ENCODE measurements at regions not wholly inside any gene's neighbourhood (a gene's known extent, or its start where the extent isn't known, plus 50 kb on each side); places are given as distances from the start of the nearest gene placed in this dataset.

DNA sequence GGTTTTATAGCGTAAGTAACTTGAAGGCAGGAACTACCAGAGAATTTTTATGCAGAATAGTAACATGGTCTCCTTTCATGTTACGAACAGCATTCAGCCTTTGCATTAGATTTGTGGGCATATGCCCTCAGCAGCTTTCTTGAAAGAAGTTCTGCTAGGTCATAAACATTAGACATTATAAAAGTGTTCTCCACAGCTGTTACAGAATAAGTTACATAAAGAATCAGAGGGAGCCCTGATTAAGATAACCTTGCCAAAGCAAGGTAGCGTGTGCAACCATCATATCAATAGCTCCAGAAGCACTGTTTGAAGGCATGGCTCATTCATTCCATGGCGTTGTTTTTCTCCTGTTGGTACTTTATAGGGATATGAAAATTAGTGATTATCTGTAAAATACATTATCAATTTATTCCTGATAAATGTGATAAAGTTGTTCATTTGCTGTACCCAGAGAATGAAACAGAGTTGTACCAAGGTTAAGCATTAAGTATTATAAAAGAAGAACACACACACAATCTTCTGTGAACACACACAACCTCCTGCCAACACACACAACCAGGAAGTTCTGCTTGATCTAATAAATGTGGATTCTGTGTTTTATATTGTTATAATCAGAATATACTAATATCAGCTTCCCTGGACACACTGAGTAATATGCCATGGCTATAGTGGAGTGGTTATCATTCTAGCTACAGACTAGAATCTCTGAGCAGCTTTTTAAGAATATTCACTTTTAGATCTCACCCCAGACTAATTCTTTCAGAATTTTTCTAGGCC lies 286.7 kb upstream of the SLC39A10 start:
- CTCF ChIA-PET = no interaction called here
- no peak overlapping the region for H3K4me3 ChIP-seq
- WGBS (ENCODE audit: missing lambda C conversion rate) = 84% methylated on average over 4 of the region's 4 CpGs

DNA sequence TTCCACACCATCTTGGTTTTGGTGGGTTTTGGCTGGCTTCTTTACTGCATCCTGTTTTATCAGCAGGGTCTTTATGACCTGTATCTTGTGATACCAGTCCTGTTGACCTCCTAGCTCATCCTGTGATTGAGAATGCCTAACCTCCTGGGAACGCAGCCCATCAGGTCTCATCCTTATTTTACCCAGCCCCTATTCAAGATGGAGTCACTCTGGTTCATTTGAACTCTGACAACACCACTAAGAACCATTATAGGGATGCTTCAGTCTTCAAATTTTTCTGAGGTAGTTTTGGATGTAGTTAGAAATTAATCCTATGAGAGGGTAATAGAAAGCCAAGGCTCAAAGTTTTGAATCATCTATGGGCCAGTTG lies 287.8 kb upstream of the SLC39A10 start:
- Histone ChIP-seq H3K9me3 (0 out of 3 replicates have a peak, but pooled peaks cover 3% of the 10 kb centered on the region), H3K27ac (no peak overlapping the region), H3K4me2 (no peak overlapping the region), H3K4me3 (no peak overlapping the region), H3K4me1 (peaks cover 6% of the 10 kb centered on the region)
- ChIA-PET CTCF (no interaction called here), POLR2A (no interaction called here)
- DNase-seq (ENCODE audit: low read depth in 1 of 2, low spot score in 1 of 2) (no peak), ATAC-seq (no peak), FAIRE-seq (no peak)
- TF ChIP-seq RNF2 (IDR thresholded peaks at IDR 0.05; ENCODE audit: borderline replicate concordance, low read depth) (no peak), RCOR1 (IDR thresholded peaks at IDR 0.05; ENCODE audit: low read depth, low read length) (no peak), CHD2 (IDR thresholded peaks at IDR 0.05; ENCODE audit: low read length, partially characterized antibody) (no peak)
- 0% methylated on average over 1 of the region's 1 CpG for WGBS (ENCODE audit: missing lambda C conversion rate)

More for the DNA sequence above, 286.7 kb upstream of the SLC39A10 start:
- ATAC-seq (no peak), DNase-seq (ENCODE audit: low read depth in 1 of 2, low spot score in 1 of 2) (no peak), FAIRE-seq (no peak)
- no peak overlapping the region for H3K4me2 ChIP-seq
- H3K4me1 ChIP-seq = no peaks in the 10 kb centered on the region
- no peak overlapping the region for H3K27ac ChIP-seq
- POLR2A ChIA-PET = no interaction called here
- H3K9me3 ChIP-seq = no peaks in the 10 kb centered on the region
- TF ChIP-seq KDM1A (IDR thresholded peaks at IDR 0.05; ENCODE audit: low read depth) = no peak
- TF ChIP-seq RCOR1 (IDR thresholded peaks at IDR 0.05; ENCODE audit: low read depth, low read length) = no peak
- no peak for TF ChIP-seq NR3C1 (IDR thresholded peaks at IDR 0.05)
- TF ChIP-seq NFE2L2 (conservative IDR thresholded peaks at IDR 0.05; ENCODE audit: low read length) = no peak
- no peak for TF ChIP-seq RARB (CRISPR knock-in tag; IDR thresholded peaks at IDR 0.05)
- TF ChIP-seq PHF8 (IDR thresholded peaks at IDR 0.05; ENCODE audit: borderline replicate concordance, low read depth) = no peak
- no peak for TF ChIP-seq KDM5A (IDR thresholded peaks at IDR 0.05)
- TF ChIP-seq EHF (CRISPR knock-in tag; IDR thresholded peaks at IDR 0.05) = no peak
- no peak for TF ChIP-seq RFX5 (IDR thresholded peaks at IDR 0.05)
- no peak for TF ChIP-seq EP300 (IDR thresholded peaks at IDR 0.05)
- TF ChIP-seq JUN (IDR thresholded peaks at IDR 0.05) = no peak
- TF ChIP-seq POLR2AphosphoS2 (conservative IDR thresholded peaks at IDR 0.05; ENCODE audit: low read length) = no peak
- TF ChIP-seq CBX2 (IDR thresholded peaks at IDR 0.05; ENCODE audit: borderline replicate concordance, low read depth) = no peak
- TF ChIP-seq HDAC2 (IDR thresholded peaks at IDR 0.05) = no peak
- TF ChIP-seq, protein P1, sequence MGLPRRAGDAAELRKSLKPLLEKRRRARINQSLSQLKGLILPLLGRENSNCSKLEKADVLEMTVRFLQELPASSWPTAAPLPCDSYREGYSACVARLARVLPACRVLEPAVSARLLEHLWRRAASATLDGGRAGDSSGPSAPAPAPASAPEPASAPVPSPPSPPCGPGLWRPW (IDR thresholded peaks at IDR 0.05) = no peak
- no peak for TF ChIP-seq JUNB (IDR thresholded peaks at IDR 0.05)
- TF ChIP-seq, protein P2, sequence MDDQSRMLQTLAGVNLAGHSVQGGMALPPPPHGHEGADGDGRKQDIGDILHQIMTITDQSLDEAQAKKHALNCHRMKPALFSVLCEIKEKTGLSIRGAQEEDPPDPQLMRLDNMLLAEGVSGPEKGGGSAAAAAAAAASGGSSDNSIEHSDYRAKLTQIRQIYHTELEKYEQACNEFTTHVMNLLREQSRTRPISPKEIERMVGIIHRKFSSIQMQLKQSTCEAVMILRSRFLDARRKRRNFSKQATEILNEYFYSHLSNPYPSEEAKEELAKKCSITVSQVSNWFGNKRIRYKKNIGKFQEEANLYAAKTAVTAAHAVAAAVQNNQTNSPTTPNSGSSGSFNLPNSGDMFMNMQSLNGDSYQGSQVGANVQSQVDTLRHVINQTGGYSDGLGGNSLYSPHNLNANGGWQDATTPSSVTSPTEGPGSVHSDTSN (IDR thresholded peaks at IDR 0.05) = no peak
- no peak for TF ChIP-seq BHLHE40 (IDR thresholded peaks at IDR 0.05; ENCODE audit: low read depth, low read length)
- TF ChIP-seq, protein P3, sequence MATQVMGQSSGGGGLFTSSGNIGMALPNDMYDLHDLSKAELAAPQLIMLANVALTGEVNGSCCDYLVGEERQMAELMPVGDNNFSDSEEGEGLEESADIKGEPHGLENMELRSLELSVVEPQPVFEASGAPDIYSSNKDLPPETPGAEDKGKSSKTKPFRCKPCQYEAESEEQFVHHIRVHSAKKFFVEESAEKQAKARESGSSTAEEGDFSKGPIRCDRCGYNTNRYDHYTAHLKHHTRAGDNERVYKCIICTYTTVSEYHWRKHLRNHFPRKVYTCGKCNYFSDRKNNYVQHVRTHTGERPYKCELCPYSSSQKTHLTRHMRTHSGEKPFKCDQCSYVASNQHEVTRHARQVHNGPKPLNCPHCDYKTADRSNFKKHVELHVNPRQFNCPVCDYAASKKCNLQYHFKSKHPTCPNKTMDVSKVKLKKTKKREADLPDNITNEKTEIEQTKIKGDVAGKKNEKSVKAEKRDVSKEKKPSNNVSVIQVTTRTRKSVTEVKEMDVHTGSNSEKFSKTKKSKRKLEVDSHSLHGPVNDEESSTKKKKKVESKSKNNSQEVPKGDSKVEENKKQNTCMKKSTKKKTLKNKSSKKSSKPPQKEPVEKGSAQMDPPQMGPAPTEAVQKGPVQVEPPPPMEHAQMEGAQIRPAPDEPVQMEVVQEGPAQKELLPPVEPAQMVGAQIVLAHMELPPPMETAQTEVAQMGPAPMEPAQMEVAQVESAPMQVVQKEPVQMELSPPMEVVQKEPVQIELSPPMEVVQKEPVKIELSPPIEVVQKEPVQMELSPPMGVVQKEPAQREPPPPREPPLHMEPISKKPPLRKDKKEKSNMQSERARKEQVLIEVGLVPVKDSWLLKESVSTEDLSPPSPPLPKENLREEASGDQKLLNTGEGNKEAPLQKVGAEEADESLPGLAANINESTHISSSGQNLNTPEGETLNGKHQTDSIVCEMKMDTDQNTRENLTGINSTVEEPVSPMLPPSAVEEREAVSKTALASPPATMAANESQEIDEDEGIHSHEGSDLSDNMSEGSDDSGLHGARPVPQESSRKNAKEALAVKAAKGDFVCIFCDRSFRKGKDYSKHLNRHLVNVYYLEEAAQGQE (IDR thresholded peaks at IDR 0.05) = no peak
